ENCODE measurements at regions not wholly inside any gene's neighbourhood (a gene's known extent, or its start where the extent isn't known, plus 50 kb on each side); places are given as distances from the start of the nearest gene placed in this dataset.

GRCh38 chr13:64071352-64071751 is 2655.7 kb upstream of the PCDH20 start:
- no peak overlapping the region for H3K27ac ChIP-seq
- no peaks in the 10 kb centered on the region for H3K27me3 ChIP-seq
- WGBS, 2 donors = 85 to 90% methylated on average over 1 of the region's 1 CpG
- no peaks in the 10 kb centered on the region for H3K9me3 ChIP-seq
- no peak for DNase-seq
- H3K4me3 ChIP-seq (replicated peaks in 1 of 3) = no peak overlapping the region
- no peaks in the 10 kb centered on the region for H3K4me1 ChIP-seq
- H3K36me3 ChIP-seq = no peaks in the 10 kb centered on the region
- no peak for TF ChIP-seq CTCF (IDR thresholded peaks at IDR 0.05)
- no peak for TF ChIP-seq POLR2A (IDR thresholded peaks at IDR 0.05)
- intact Hi-C loops (cut with DNase I) = no loop called here

GRCh38 chr13:64069892-64070291 is 2654.2 kb upstream of the PCDH20 start:
- Histone ChIP-seq H3K9me3 (no peaks in the 10 kb centered on the region), H3K27ac (no peak overlapping the region), H3K27me3 (no peaks in the 10 kb centered on the region), H3K4me1 (no peaks in the 10 kb centered on the region), H3K36me3 (no peaks in the 10 kb centered on the region), H3K4me3 (replicated peaks in 1 of 3) (no peak overlapping the region)
- TF ChIP-seq CTCF (IDR thresholded peaks at IDR 0.05) (no peak), POLR2A (IDR thresholded peaks at IDR 0.05) (no peak)
- 93 to 95% methylated on average over 1 of the region's 1 CpG for WGBS, 2 donors
- intact Hi-C loops (cut with DNase I) = no loop called here
- no peak for DNase-seq

GRCh38 chr13:64066711-64067110 is 2651.1 kb upstream of the PCDH20 start:
- intact Hi-C loops (cut with DNase I) = no loop called here
- no peak for DNase-seq
- no peaks in the 10 kb centered on the region for H3K36me3 ChIP-seq
- no peaks in the 10 kb centered on the region for H3K4me1 ChIP-seq
- WGBS, 2 donors = 79 to 90% methylated on average over 2 of the region's 2 CpGs
- H3K4me3 ChIP-seq (replicated peaks in 1 of 3) = no peak overlapping the region
- TF ChIP-seq CTCF (IDR thresholded peaks at IDR 0.05) (no peak), POLR2A (IDR thresholded peaks at IDR 0.05) (no peak)
- no peaks in the 10 kb centered on the region for H3K27me3 ChIP-seq
- no peaks in the 10 kb centered on the region for H3K9me3 ChIP-seq
- no peak overlapping the region for H3K27ac ChIP-seq

- WGBS, 2 donors = 74 to 75% methylated on average over 2 of the region's 2 CpGs
- Histone ChIP-seq H3K36me3 (no peaks in the 10 kb centered on the region), H3K4me1 (no peaks in the 10 kb centered on the region), H3K4me3 (replicated peaks in 1 of 3) (no peak overlapping the region), H3K27me3 (no peaks in the 10 kb centered on the region), H3K9me3 (no peaks in the 10 kb centered on the region), H3K27ac (no peak overlapping the region)
- TF ChIP-seq CTCF (IDR thresholded peaks at IDR 0.05) = no peak
- TF ChIP-seq POLR2A (IDR thresholded peaks at IDR 0.05) = no peak
- intact Hi-C loops (cut with DNase I) = no loop called here
- no peak for DNase-seq
Measured at GRCh38 chr13:64061649-64062048, 2646.0 kb upstream of the PCDH20 start.

GRCh38 chr13:64057372-64058020 is 2641.8 kb upstream of the PCDH20 start:
- intact Hi-C loops (cut with DNase I) = no loop called here
- Histone ChIP-seq H3K4me1 (no peaks in the 10 kb centered on the region), H3K4me3 (replicated peaks in 1 of 3) (no peak overlapping the region), H3K27ac (no peak overlapping the region), H3K36me3 (no peaks in the 10 kb centered on the region), H3K9me3 (no peaks in the 10 kb centered on the region), H3K27me3 (no peaks in the 10 kb centered on the region)
- no peak for DNase-seq
- 81 to 92% methylated on average over 2 of the region's 2 CpGs for WGBS, 2 donors
- no peak for TF ChIP-seq CTCF (IDR thresholded peaks at IDR 0.05)
- no peak for TF ChIP-seq POLR2A (IDR thresholded peaks at IDR 0.05)
